Upper lobe of right lung (tissue), 1 donor: ENCODE measurements at regions not wholly inside any gene's neighbourhood (a gene's known extent, or its start where the extent isn't known, plus 50 kb on each side); places are given as distances from the start of the nearest gene placed in this dataset.

Experiments
- ATAC-seq: fragments of 200-7000 bp; cut with Tn5 transposase; one replicate; pipeline ENCODE4 v1.9.1; 2020; ENCODE audit warnings: mild to moderate bottlenecking, moderate library complexity
- DNase-seq: peaks from one replicate; pipeline ENCODE4 v3.0.0-alpha.2; 2020
- H3K27ac ChIP-seq: fragments of 200-600 bp; one replicate; pipeline ENCODE4 v1.8.0; 2022
- H3K27me3 ChIP-seq: fragments of 200-600 bp; one replicate; pipeline ENCODE4 v1.8.0; 2022; ENCODE audit warnings: mild to moderate bottlenecking
- H3K36me3 ChIP-seq: fragments of 200-600 bp; one replicate; pipeline ENCODE4 v1.8.0; 2022
- H3K4me1 ChIP-seq: fragments of 200-600 bp; one replicate; pipeline ENCODE4 v1.8.0; 2022
- H3K4me3 ChIP-seq: fragments of 200-600 bp; one replicate; pipeline ENCODE4 v1.8.0; 2022; ENCODE audit warnings: mild to moderate bottlenecking
- H3K9me3 ChIP-seq: fragments of 200-600 bp; one replicate; pipeline ENCODE4 v1.8.0; 2022
- intact Hi-C: fragments of 100-400 bp; cut with DNase I; formaldehyde crosslinking; loops from one replicate; pipeline ENCODE4 v1.11.0; 2022
- TF ChIP-seq, protein P1 (sequence below): fragments of 200-600 bp; IDR thresholded peaks from one replicate; pipeline ENCODE4 v1.8.0; 2022; ENCODE audit warnings: antibody characterized with exemption
- donor health status: DM: no; HTN: yes; CAD: no; lungs with severe emphysema.

DNA sequence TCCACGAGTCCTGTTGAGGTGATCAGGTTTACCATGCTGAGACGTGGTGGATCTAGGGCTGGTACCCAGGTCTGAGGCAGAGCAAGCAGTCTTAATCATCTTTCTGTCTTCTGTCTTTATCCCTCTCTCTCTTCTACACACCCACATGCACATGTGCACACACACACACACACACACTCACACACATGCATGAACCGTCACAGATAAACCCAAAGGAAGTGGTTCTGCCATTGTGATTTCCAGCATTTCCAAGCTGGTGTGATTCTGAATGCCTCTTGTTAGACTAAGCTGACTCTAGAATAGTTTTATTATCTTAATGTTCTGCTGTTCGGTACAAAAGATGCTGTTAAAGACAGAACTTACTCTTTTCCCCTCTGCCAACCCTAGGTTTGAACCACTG lies 411.8 kb upstream of the SALL1 start:
- Histone ChIP-seq H3K36me3 (no peaks in the 10 kb centered on the region), H3K9me3 (no peaks in the 10 kb centered on the region), H3K4me3 (no peak overlapping the region), H3K4me1 (no peaks in the 10 kb centered on the region), H3K27ac (no peak overlapping the region), H3K27me3 (no peaks in the 10 kb centered on the region)
- intact Hi-C loops: no loop called here
- TF ChIP-seq, protein P1, sequence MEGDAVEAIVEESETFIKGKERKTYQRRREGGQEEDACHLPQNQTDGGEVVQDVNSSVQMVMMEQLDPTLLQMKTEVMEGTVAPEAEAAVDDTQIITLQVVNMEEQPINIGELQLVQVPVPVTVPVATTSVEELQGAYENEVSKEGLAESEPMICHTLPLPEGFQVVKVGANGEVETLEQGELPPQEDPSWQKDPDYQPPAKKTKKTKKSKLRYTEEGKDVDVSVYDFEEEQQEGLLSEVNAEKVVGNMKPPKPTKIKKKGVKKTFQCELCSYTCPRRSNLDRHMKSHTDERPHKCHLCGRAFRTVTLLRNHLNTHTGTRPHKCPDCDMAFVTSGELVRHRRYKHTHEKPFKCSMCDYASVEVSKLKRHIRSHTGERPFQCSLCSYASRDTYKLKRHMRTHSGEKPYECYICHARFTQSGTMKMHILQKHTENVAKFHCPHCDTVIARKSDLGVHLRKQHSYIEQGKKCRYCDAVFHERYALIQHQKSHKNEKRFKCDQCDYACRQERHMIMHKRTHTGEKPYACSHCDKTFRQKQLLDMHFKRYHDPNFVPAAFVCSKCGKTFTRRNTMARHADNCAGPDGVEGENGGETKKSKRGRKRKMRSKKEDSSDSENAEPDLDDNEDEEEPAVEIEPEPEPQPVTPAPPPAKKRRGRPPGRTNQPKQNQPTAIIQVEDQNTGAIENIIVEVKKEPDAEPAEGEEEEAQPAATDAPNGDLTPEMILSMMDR: no peak
- DNase-seq (no peak), ATAC-seq (no peak)

DNA sequence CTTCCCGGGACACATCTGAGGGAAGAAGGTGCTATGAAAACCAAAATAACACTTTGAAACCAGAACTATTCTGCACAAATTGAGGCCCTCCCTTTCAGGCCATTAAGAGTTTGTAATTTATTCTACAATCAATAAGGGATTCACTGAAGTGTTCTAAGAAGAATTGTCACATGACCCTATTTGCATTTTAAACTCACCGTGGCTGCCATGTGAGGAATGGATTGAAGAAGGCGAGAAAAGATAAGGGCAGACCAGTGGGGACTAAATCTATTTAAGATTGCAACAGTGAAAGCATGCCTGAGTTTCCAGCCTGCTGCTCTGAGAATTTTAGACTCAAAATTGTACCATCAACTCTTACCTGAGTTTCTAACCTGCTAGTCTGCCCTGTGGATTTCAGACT lies 408.8 kb upstream of the SALL1 start:
- H3K27ac ChIP-seq: no peak overlapping the region
- intact Hi-C loops: no loop called here
- DNase-seq: no peak
- ATAC-seq: no peak
- TF ChIP-seq, protein P1: no peak
- H3K9me3 ChIP-seq: no peaks in the 10 kb centered on the region
- H3K4me1 ChIP-seq: no peaks in the 10 kb centered on the region
- H3K27me3 ChIP-seq: no peaks in the 10 kb centered on the region
- H3K4me3 ChIP-seq: no peak overlapping the region
- H3K36me3 ChIP-seq: no peaks in the 10 kb centered on the region

DNA sequence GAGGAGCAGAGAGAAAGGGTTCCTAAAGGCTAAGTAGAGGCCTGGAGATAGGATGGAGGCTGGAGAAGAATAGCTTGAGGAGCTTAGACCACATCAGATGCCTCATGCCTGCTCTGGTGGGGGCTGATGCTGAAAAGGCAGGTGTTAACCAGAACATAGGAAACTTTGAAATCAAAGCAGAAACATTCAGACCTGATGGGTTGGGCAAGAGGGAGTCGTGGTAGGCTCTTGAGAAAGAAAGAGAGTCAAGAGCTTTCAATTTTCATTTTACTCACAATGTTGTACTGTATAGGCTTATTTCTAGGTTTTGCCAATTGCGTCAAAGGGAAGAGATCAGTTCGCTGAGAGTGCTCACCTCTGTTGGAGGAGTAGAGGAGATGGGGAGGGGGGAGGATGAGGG lies 406.6 kb upstream of the SALL1 start:
- no peaks in the 10 kb centered on the region for H3K9me3 ChIP-seq
- intact Hi-C loops: no loop called here

DNA sequence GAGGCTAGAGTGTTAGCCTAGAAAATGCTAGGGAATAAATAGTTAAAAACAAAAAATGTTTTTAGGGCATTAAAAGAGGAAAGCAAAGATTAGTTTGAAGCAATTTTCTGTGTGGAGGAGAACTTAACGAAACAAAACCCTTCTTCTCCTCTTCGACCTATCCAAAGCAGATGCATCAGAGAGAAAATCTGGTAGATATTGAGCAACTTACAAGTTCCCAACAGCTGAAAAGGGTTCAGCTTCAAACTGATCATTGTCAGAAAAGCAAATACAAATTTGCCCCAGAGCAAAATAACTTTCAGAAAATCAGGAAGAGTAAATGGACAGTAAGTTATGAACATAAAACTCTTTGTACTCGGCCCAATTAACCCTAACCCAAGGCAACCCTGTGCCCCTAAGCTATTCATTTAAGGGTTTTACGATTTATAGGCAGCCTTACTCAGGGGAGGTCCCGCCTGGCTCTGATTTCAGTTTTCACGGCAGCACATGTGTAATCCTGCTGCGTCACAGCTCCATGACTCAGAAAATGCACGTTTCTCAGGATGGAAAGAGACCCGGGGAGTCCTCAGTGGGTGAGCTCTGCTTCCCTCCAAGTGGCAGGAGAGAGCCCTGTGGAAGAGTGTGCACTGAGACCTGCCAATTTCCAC lies 405.7 kb upstream of the SALL1 start:
- Histone ChIP-seq H3K4me1 (no peaks in the 10 kb centered on the region), H3K27ac (no peak overlapping the region)
- DNase-seq: no peak

More for the DNA sequence above, 406.6 kb upstream of the SALL1 start:
- TF ChIP-seq, protein P1: no peak
- no peak overlapping the region for H3K4me3 ChIP-seq
- H3K27ac ChIP-seq: no peak overlapping the region
- DNase-seq (no peak), ATAC-seq (no peak)
- H3K36me3 ChIP-seq: no peaks in the 10 kb centered on the region
- H3K27me3 ChIP-seq: no peaks in the 10 kb centered on the region
- no peaks in the 10 kb centered on the region for H3K4me1 ChIP-seq

DNA sequence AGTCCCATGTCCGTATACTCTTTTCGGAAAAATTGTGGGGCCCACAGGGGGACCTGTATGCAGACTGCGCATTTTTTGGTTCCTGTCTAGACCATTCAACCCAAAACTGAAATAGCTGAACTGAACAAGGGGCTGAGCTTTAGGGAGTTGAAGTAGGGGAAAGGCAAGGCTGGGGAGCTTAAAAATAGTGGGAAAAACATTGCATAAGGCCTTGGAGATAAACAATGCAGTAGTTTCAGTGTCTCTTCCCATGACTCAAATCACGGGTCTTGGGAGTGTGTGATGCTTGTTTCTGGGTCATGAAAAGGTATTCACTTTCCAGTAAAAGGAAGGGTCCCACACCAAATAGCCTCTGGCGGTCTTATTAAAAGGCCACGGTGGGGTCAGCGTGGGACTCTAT lies 402.8 kb upstream of the SALL1 start:
- no peak for ATAC-seq
- no peaks in the 10 kb centered on the region for H3K27me3 ChIP-seq
- H3K9me3 ChIP-seq: no peaks in the 10 kb centered on the region
- DNase-seq: no peak
- no peaks in the 10 kb centered on the region for H3K4me1 ChIP-seq
- TF ChIP-seq, protein P1: no peak
- no peak overlapping the region for H3K27ac ChIP-seq
- intact Hi-C loops: no loop called here
- no peak overlapping the region for H3K4me3 ChIP-seq
- no peaks in the 10 kb centered on the region for H3K36me3 ChIP-seq

More for the DNA sequence above, 405.7 kb upstream of the SALL1 start:
- Histone ChIP-seq H3K36me3 (no peaks in the 10 kb centered on the region), H3K9me3 (no peaks in the 10 kb centered on the region), H3K4me3 (no peak overlapping the region), H3K27me3 (no peaks in the 10 kb centered on the region)
- no peak for ATAC-seq
- TF ChIP-seq, protein P1: no peak
- intact Hi-C loops: no loop called here

DNA sequence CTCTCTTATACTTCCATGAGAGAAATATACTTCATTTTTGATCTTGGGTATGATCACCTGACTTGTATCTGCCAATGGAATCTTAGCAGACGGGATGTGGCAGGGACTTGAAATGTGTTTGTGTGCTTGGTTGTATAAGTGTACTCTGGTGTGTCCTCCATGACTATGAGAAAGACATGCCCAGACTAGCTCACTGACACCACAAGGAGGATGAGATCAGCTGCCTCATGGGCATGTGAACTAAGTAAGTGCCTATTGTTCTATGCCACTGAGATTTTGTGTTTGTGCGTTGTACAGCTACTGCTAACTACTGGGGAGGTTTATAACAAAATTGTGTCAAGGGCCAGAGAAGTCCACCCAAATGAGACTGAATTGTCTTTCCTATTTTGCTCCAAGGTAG lies 402.2 kb upstream of the SALL1 start:
- H3K4me1 ChIP-seq: no peaks in the 10 kb centered on the region
- DNase-seq (no peak), ATAC-seq (no peak)
- no peak overlapping the region for H3K27ac ChIP-seq
- no peaks in the 10 kb centered on the region for H3K9me3 ChIP-seq
- H3K4me3 ChIP-seq: no peak overlapping the region
- no peaks in the 10 kb centered on the region for H3K27me3 ChIP-seq
- H3K36me3 ChIP-seq: no peaks in the 10 kb centered on the region
- TF ChIP-seq, protein P1: no peak
- intact Hi-C loops: no loop called here
